Effector memory CD4-positive, alpha-beta T cell (primary cell): ENCODE measurements at regions not wholly inside any gene's neighbourhood (a gene's known extent, or its start where the extent isn't known, plus 50 kb on each side); places are given as distances from the start of the nearest gene placed in this dataset.
"Not testable (repeated sequence)": the region's sequence is repeated elsewhere in the genome, so short reads cannot be mapped to it uniquely, and the experiment has no call there.

Experiments
- DNase-seq, 3 donors: peaks; one replicate each; pipeline ENCODE4 v3.0.0-alpha.2; 2020
- H3K27ac ChIP-seq: 2 replicates; pipeline ENCODE4 v1.7.0; 2013; ENCODE audit warnings: mild to moderate bottlenecking, low read length, moderate library complexity; ENCODE audit not compliant: insufficient read depth, poor library complexity, severe bottlenecking
- H3K27me3 ChIP-seq: replicated peaks from 2 replicates; pipeline ENCODE4 v1.7.0; 2013; ENCODE audit warnings: mild to moderate bottlenecking, low read length; ENCODE audit not compliant: insufficient read depth, control insufficient read depth, poor library complexity, severe bottlenecking
- H3K36me3 ChIP-seq: 2 replicates; pipeline ENCODE4 v1.7.0; 2013; ENCODE audit warnings: mild to moderate bottlenecking, low read length, moderate library complexity; ENCODE audit not compliant: control insufficient read depth, insufficient read depth
- H3K4me1 ChIP-seq: 2 replicates; pipeline ENCODE4 v1.7.0; 2013; ENCODE audit warnings: low read length, mild to moderate bottlenecking; ENCODE audit not compliant: control insufficient read depth, insufficient read depth, poor library complexity, severe bottlenecking
- H3K4me3 ChIP-seq: 2 replicates; pipeline ENCODE4 v1.7.0; 2013; ENCODE audit warnings: low read length, low read depth, mild to moderate bottlenecking; ENCODE audit not compliant: insufficient read depth, poor library complexity, severe bottlenecking
- H3K9me3 ChIP-seq: 2 replicates; pipeline ENCODE4 v1.7.0; 2013; ENCODE audit warnings: mild to moderate bottlenecking, low read length, moderate library complexity; ENCODE audit not compliant: control insufficient read depth

DNA sequence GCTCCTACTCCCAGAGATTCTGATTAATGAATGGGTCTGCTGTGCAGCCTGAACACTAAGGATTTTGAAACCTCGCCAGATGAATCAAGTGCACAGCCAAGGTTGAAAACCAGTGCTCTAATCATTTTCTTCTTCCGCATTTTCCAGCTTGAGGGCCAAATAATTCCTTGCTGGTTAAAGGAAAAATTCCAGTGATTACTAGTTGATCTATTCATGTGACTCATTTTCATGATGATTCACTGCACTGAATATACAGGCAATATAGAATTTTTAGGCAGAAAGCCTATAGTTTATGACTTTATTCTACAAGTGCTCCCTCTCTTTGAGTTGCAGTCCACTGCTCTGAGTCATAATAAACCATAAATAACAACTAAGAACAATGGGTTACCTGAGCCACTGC is 80.6 kb upstream of the PROKR2 start:
- no peak for DNase-seq
- no peak overlapping the region for H3K4me3 ChIP-seq
- H3K27ac ChIP-seq = no peak overlapping the region
- H3K36me3 ChIP-seq = no peaks in the 10 kb centered on the region
- H3K27me3 ChIP-seq = no peaks in the 10 kb centered on the region
- H3K9me3 ChIP-seq = no peaks in the 10 kb centered on the region
- H3K4me1 ChIP-seq = no peaks in the 10 kb centered on the region

DNA sequence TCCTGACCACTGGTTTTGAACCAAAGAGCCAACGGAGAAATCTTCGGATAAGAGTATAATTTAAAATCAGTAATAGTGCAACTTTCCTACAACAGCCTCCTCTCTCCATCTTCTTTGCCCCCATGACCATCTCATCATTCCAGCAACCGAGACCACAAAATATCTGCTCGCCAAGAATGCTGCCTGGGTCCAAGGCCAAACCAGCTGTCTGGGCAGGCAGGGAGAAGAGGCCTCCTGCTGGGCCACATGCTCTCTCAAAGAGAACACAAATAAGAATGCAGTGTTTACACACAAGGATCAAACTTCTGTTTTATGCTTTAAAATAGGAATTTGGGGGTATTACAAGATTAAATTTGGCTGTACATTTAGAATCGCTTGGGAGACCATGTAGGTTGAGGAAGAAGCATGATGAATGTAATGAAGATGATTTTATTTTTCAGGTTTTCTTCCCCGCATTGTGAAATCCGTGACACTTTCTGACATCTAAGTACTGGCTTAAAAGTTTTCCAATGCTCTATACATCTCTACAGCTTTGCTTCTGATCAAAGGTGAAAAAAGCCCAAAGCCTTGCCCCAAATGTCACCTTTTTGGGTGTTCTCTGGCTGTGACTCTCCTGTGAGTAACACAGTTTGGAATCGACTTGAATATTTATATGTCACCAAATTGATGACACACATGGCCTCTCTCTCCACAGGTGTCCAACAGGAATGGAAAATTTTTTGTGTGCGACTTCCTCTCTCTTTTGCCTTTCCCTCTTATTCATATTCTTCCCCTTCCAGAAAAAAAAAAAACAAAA is 79.4 kb upstream of the PROKR2 start:
- no peak for DNase-seq
- Histone ChIP-seq H3K4me3 (no peak overlapping the region), H3K27me3 (no peaks in the 10 kb centered on the region), H3K4me1 (no peaks in the 10 kb centered on the region), H3K27ac (no peak overlapping the region), H3K9me3 (no peaks in the 10 kb centered on the region), H3K36me3 (no peaks in the 10 kb centered on the region)

- Histone ChIP-seq H3K4me3 (no peak overlapping the region), H3K4me1 (no peaks in the 10 kb centered on the region), H3K9me3 (no peaks in the 10 kb centered on the region), H3K36me3 (no peaks in the 10 kb centered on the region), H3K27me3 (no peaks in the 10 kb centered on the region), H3K27ac (no peak overlapping the region)
- no peak for DNase-seq
These were observed 76.6 kb upstream of the PROKR2 start for GRCh38 chr20:5393218-5393870.

DNA sequence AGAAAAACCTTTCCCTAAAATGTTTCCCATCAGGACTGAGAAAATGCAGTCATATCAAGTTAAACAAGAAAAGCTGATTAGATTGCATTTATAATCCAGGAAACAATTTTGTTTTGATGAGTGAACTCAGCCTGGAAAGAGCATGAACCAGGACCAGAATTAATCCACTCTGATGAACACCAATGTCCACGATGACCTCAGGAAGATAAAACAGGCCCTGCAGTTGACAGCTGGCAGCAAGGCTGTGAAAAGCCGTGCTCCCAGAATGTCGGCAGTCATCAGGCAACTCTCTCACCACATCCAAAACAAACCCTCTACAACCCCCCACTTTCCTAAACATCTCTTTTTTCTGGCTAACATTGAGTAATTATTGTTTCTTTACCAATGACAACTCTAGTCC is 74.0 kb upstream of the PROKR2 start:
- no peaks in the 10 kb centered on the region for H3K4me1 ChIP-seq
- no peak overlapping the region for H3K27ac ChIP-seq
- no peak overlapping the region for H3K4me3 ChIP-seq
- H3K36me3 ChIP-seq = no peaks in the 10 kb centered on the region
- H3K9me3 ChIP-seq = no peaks in the 10 kb centered on the region
- DNase-seq = no peak
- no peaks in the 10 kb centered on the region for H3K27me3 ChIP-seq

DNA sequence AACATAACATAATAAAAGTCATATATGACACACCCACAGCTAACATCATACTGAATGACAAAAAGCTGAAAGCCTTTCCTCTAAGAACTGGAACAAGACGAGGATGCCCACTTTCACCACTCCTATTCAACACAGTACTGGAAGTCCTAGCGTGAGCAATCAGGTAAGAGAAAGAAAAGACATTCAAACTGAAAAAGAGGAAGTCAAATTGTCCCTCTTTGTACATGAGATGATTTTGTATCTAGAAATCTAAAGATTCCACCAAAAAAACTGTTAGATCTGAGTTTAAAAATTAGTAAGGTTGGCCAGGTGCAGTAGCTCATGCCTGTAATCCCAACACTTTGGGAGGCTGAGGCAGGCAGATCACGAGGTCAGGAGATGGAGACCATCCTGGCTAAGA is 70.1 kb upstream of the PROKR2 start:
- H3K4me3 ChIP-seq, H3K4me1 ChIP-seq, H3K27ac ChIP-seq, H3K27me3 ChIP-seq, H3K36me3 ChIP-seq, DNase-seq, H3K9me3 ChIP-seq: not testable (repeated sequence)

- H3K27ac ChIP-seq, H3K9me3 ChIP-seq, H3K27me3 ChIP-seq, DNase-seq, H3K4me1 ChIP-seq, H3K36me3 ChIP-seq, H3K4me3 ChIP-seq: not testable (repeated sequence)
These were observed 64.8 kb upstream of the PROKR2 start for GRCh38 chr20:5381527-5381926.

DNA sequence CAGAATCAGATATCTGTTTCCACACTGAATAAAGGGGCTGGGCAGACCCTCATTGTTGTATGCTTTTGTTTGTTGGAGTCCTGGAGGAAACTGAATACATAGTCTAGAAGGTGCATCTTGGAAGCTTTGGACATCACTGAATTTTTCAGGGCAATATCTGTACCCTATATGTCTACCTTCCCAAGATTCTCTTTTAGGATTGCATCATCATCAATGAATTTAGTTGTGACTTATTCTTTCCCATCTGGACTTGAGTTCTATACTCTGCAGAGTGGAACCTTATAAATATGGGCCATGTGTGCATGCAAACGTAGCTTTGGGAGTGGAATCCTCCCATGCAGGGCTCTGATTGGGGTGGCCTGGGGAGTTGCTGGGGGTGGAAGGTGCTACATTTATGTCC is 60.7 kb upstream of the PROKR2 start:
- Histone ChIP-seq H3K9me3 (no peaks in the 10 kb centered on the region), H3K4me3 (no peak overlapping the region), H3K27ac (no peak overlapping the region), H3K27me3 (peaks cover 4% of the 10 kb centered on the region), H3K4me1 (no peaks in the 10 kb centered on the region), H3K36me3 (no peaks in the 10 kb centered on the region)
- no peak for DNase-seq

DNA sequence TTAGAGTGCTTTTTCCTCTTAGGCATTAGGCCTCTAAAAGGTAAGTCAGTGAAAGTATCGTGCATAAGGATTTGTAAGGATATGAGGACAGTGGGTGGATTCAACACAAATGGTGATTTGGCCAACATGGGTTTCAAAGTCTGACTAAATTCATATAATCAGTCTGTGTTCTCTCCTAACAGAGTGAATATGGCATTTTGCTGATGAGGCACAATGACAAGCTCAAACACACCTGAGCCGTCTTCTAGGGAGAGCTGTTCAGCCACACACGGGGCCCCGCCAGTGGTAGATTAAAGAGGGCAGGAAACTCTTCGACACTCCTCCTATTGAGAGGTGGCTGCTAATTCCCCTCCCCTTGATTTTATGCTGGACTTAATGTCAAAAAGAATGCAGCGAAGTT is 59.5 kb upstream of the PROKR2 start:
- Histone ChIP-seq H3K36me3 (no peaks in the 10 kb centered on the region), H3K4me3 (no peak overlapping the region), H3K9me3 (no peaks in the 10 kb centered on the region), H3K27ac (no peak overlapping the region), H3K27me3 (no peaks in the 10 kb centered on the region), H3K4me1 (no peaks in the 10 kb centered on the region)
- no peak for DNase-seq

GRCh38 chr20:5374171-5374570 is 57.4 kb upstream of the PROKR2 start:
- Histone ChIP-seq H3K4me1 (no peaks in the 10 kb centered on the region), H3K27me3 (no peaks in the 10 kb centered on the region), H3K36me3 (no peaks in the 10 kb centered on the region), H3K27ac (no peak overlapping the region), H3K4me3 (no peak overlapping the region), H3K9me3 (no peaks in the 10 kb centered on the region)
- DNase-seq = no peak

- Histone ChIP-seq H3K27ac (no peak overlapping the region), H3K9me3 (no peaks in the 10 kb centered on the region), H3K36me3 (no peaks in the 10 kb centered on the region), H3K4me3 (no peak overlapping the region), H3K27me3 (no peaks in the 10 kb centered on the region), H3K4me1 (no peaks in the 10 kb centered on the region)
- no peak for DNase-seq
These were observed 55.6 kb upstream of the PROKR2 start for GRCh38 chr20:5372371-5372770.
